Suppressor macrophage (primary cell): ENCODE measurements at regions not wholly inside any gene's neighbourhood (a gene's known extent, or its start where the extent isn't known, plus 50 kb on each side); places are given as distances from the start of the nearest gene placed in this dataset.

Experiments used
- DNase-seq, 4 experiments: peaks; one replicate each; pipeline ENCODE4 v3.0.0-alpha.2; 2020 to 2022

- DNase-seq = no peak
Observed at GRCh38 chr7:106165337-106165736, 53.2 kb upstream of the SYPL1 start.

DNA sequence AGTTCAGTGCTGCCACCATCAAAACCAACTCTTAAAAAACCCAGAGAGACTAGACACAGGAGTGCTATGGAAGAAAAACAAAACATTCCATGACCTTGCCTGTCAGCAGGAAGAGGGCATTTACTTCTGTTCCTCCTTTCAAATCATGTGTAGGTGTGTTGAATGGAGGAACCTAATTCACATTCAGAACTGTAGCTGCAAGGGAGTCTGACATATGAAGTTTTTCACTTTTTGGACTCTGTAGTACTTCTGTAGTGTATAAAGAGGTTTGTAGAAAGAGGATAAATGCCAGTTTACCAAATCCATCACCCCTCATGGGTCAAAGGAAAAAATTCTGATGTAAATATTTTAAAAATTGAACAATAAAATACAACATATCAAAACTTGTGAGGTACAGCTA, 51.1 kb upstream of the SYPL1 start:
- DNase-seq = no peak
